H9 (cell line): ENCODE measurements at regions not wholly inside any gene's neighbourhood (a gene's known extent, or its start where the extent isn't known, plus 50 kb on each side); places are given as distances from the start of the nearest gene placed in this dataset.

Source experiments
- DNase-seq: peaks from one replicate; pipeline ENCODE4 v3.0.0-alpha.2; 2017
- H2AFZ ChIP-seq: one replicate; pipeline ENCODE4 v1.6.1; 2013; ENCODE audit warnings: mild to moderate bottlenecking, low read length, control low read depth, moderate library complexity
- H2AK5ac ChIP-seq: 2 replicates; pipeline ENCODE4 v1.6.1; 2013; ENCODE audit warnings: low read length, control low read depth, mixed read lengths; ENCODE audit not compliant: insufficient read length
- H2BK120ac ChIP-seq: one replicate; pipeline ENCODE4 v1.6.1; 2013; ENCODE audit warnings: low read depth, mild to moderate bottlenecking, low read length, control low read depth, inconsistent platforms; ENCODE audit not compliant: poor library complexity, severe bottlenecking
- H2BK12ac ChIP-seq: 2 replicates; pipeline ENCODE4 v1.6.1; 2013; ENCODE audit warnings: low read length, control low read depth, mixed read lengths, low read depth; ENCODE audit not compliant: insufficient read length
- H2BK15ac ChIP-seq: 2 replicates; pipeline ENCODE4 v1.6.1; 2013; ENCODE audit warnings: low read depth, low read length, control low read depth
- H2BK20ac ChIP-seq: one replicate; pipeline ENCODE4 v1.6.1; 2013; ENCODE audit warnings: low read depth, mild to moderate bottlenecking, low read length, control low read depth, inconsistent platforms; ENCODE audit not compliant: poor library complexity, severe bottlenecking
- H2BK5ac ChIP-seq: 2 replicates; pipeline ENCODE4 v1.6.1; 2013; ENCODE audit warnings: low read length, control low read depth, mixed read lengths; ENCODE audit not compliant: insufficient read length
- H3K14ac ChIP-seq: 2 replicates; pipeline ENCODE4 v1.6.1; 2013; ENCODE audit warnings: low read length, control low read depth; ENCODE audit not compliant: insufficient read depth
- H3K18ac ChIP-seq: 2 replicates; pipeline ENCODE4 v1.6.1; 2013; ENCODE audit warnings: low read depth, mild to moderate bottlenecking, mixed read lengths, low read length, control low read depth; ENCODE audit not compliant: insufficient read length
- H3K23ac ChIP-seq: 2 replicates; pipeline ENCODE4 v1.6.1; 2013; ENCODE audit warnings: low read length, control low read depth, mixed read lengths, low read depth; ENCODE audit not compliant: insufficient read length
- H3K23me2 ChIP-seq: 2 replicates; pipeline ENCODE4 v1.6.1; 2013; ENCODE audit warnings: low read depth, mild to moderate bottlenecking, mixed read lengths, low read length, control low read depth; ENCODE audit not compliant: insufficient read length, poor library complexity, severe bottlenecking
- H3K27ac ChIP-seq: 2 replicates; pipeline ENCODE4 v1.5.1; 2013; ENCODE audit warnings: low read length, control low read depth, mixed read lengths, low read depth; ENCODE audit not compliant: insufficient read length
- H3K27me3 ChIP-seq: 2 replicates; pipeline ENCODE4 v1.6.1; 2013; ENCODE audit warnings: low read length, control low read depth, inconsistent platforms; ENCODE audit not compliant: insufficient read depth
- H3K4ac ChIP-seq: 2 replicates; pipeline ENCODE4 v1.6.1; 2013; ENCODE audit warnings: low read depth, mild to moderate bottlenecking, control low read depth, inconsistent platforms, low read length, moderate library complexity
- H3K4me1 ChIP-seq: 2 replicates; pipeline ENCODE4 v1.6.1; 2013; ENCODE audit warnings: low read length, control low read depth, inconsistent platforms; ENCODE audit not compliant: insufficient read depth
- H3K4me2 ChIP-seq: 2 replicates; pipeline ENCODE4 v1.6.1; 2013; ENCODE audit warnings: low read length, control low read depth, mixed read lengths; ENCODE audit not compliant: insufficient read length, insufficient read depth
- H3K56ac ChIP-seq: 2 replicates; pipeline ENCODE4 v1.6.1; 2013; ENCODE audit warnings: low read depth, mild to moderate bottlenecking, mixed read lengths, low read length, control low read depth; ENCODE audit not compliant: insufficient read length
- H3K79me1 ChIP-seq: 2 replicates; pipeline ENCODE4 v1.6.1; 2013; ENCODE audit warnings: low read depth, mild to moderate bottlenecking, moderate library complexity, low read length, control low read depth, inconsistent platforms; ENCODE audit not compliant: insufficient read depth, poor library complexity, severe bottlenecking
- H3K79me2 ChIP-seq: 2 replicates; pipeline ENCODE4 v1.6.1; 2013; ENCODE audit warnings: low read length, control low read depth, inconsistent platforms; ENCODE audit not compliant: insufficient read depth
- H3K9ac ChIP-seq: 2 replicates; pipeline ENCODE4 v1.6.1; 2013; ENCODE audit warnings: low read length, control low read depth, mixed read lengths; ENCODE audit not compliant: insufficient read length; ENCODE audit errors: extremely low read depth
- H3K9me3 ChIP-seq: one replicate; pipeline ENCODE4 v1.6.1; 2013; ENCODE audit warnings: low read depth, low read length, inconsistent platforms; ENCODE audit not compliant: control insufficient read depth
- H3T11ph ChIP-seq: one replicate; pipeline ENCODE4 v1.6.1; 2013; ENCODE audit warnings: mild to moderate bottlenecking, low read length, control low read depth, inconsistent platforms
- H4K20me1 ChIP-seq: one replicate; pipeline ENCODE4 v1.6.1; 2013; ENCODE audit not compliant: control insufficient read depth, insufficient read length, insufficient read depth
- H4K5ac ChIP-seq: 2 replicates; pipeline ENCODE4 v1.6.1; 2013; ENCODE audit warnings: low read depth, mild to moderate bottlenecking, mixed read lengths, low read length, control low read depth; ENCODE audit not compliant: insufficient read length
- H4K8ac ChIP-seq: replicated peaks from 2 replicates; pipeline ENCODE4 v1.6.1; 2013; ENCODE audit warnings: low read length, control low read depth, mixed read lengths, low read depth; ENCODE audit not compliant: insufficient read length
- H4K91ac ChIP-seq: 2 replicates; pipeline ENCODE4 v1.6.1; 2013; ENCODE audit warnings: low read depth, mild to moderate bottlenecking, moderate library complexity, mixed read lengths, low read length, control low read depth; ENCODE audit not compliant: insufficient read length
- H3K27ac Mint-ChIP-seq, 3 experiments: 2 replicates in 2 of 3; 3 replicates in 1 of 3; pipeline ENCODE4 v1.8.0; 2020 to 2021; ENCODE audit warnings: mixed read lengths in 3 of 3, mild to moderate bottlenecking in 1 of 3, moderate library complexity in 1 of 3
- H3K27me3 Mint-ChIP-seq: 2 replicates; pipeline ENCODE4 v1.8.0; 2021; ENCODE audit warnings: low read depth, mild to moderate bottlenecking, moderate library complexity, mixed read lengths
- H3K36me3 Mint-ChIP-seq, 3 experiments: 2 replicates in 2 of 3; 3 replicates in 1 of 3; pipeline ENCODE4 v1.8.0; 2020 to 2021; ENCODE audit warnings: low read depth in 3 of 3, mixed read lengths in 3 of 3; ENCODE audit not compliant: insufficient read depth in 1 of 3
- H3K4me1 Mint-ChIP-seq, 2 experiments: 2 replicates each; pipeline ENCODE4 v1.8.0; 2020; ENCODE audit warnings: mixed read lengths in 2 of 2
- H3K4me3 Mint-ChIP-seq, 2 experiments: 2 replicates in 1 of 2; 3 replicates in 1 of 2; pipeline ENCODE4 v1.8.0; 2020 to 2021; ENCODE audit warnings: mild to moderate bottlenecking in 2 of 2, mixed read lengths in 2 of 2, moderate library complexity in 1 of 2
- H3K9me3 Mint-ChIP-seq, 2 experiments: 2 replicates in 1 of 2; 3 replicates in 1 of 2; pipeline ENCODE4 v1.8.0; 2020; ENCODE audit warnings: mild to moderate bottlenecking in 2 of 2, mixed read lengths in 2 of 2, moderate library complexity in 1 of 2
- WGBS: extraction: QIAGEN DNeasy Blood & Tissue Kit; methylation state at CpG from one replicate; pipeline ENCODE4 v1.1.7; 2013; ENCODE audit warnings: missing lambda C conversion rate, low lambda C conversion rate, mixed read lengths; ENCODE audit not compliant: insufficient read length; ENCODE audit errors: extremely low coverage; 5-methylcytosine and 5-hydroxymethylcytosine counted together
- TF ChIP-seq, protein P1 (sequence below): fragments of 200-600 bp; sonication (generic); conservative IDR thresholded peaks from 3 replicates; pipeline ENCODE4 v1.8.0; 2021; ENCODE audit warnings: antibody characterized with exemption, mild to moderate bottlenecking

DNA sequence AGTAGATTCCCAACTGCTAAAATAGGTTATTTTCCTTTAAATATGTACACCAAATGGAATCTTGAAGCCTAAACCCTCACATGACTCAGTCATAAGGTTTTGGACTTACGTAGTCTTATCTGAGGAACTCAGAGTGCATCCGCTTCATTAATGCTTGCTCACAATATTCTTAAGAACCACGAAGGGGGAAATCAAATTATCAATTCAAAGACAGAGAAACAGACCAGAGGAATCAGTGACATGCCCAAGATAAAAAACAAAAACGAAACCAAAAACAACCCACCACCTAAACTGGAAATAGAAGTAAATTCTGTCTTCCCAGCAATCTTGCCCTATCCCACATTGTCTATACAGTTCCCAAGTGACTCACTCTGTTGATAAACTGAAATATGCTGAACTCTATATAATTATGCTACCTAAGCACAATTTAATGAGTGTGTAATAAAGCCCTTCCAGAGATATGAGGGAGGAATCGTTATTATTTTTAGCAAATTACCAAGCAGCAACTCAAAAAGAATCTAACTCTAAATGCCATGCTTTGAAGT lies 135.4 kb upstream of the CBLB start:
- H3K4me3 Mint-ChIP-seq: no peak overlapping the region
- Histone ChIP-seq H4K5ac (no peak overlapping the region), H3K4me1 (no peaks in the 10 kb centered on the region), H2BK20ac (no peak overlapping the region), H3K4me2 (no peak overlapping the region), H3K27ac (no peak overlapping the region), H3K4ac (no peak overlapping the region), H3K14ac (no peak overlapping the region), H3K27me3 (no peaks in the 10 kb centered on the region), H3K56ac (no peak overlapping the region), H3T11ph (no peak overlapping the region), H4K8ac (no peak overlapping the region), H3K9ac (no peak overlapping the region), H3K23ac (no peak overlapping the region), H2BK120ac (no peak overlapping the region), H2AFZ (no peak overlapping the region), H3K18ac (no peak overlapping the region), H3K23me2 (no peaks in the 10 kb centered on the region), H3K79me2 (no peaks in the 10 kb centered on the region), H4K20me1 (no peaks in the 10 kb centered on the region), H4K91ac (no peak overlapping the region), H3K79me1 (no peaks in the 10 kb centered on the region), H2BK12ac (no peak overlapping the region), H2AK5ac (no peak overlapping the region), H2BK15ac (no peak overlapping the region), H3K9me3 (no peaks in the 10 kb centered on the region), H2BK5ac (no peak overlapping the region)
- H3K36me3 Mint-ChIP-seq: no peaks in the 10 kb centered on the region
- H3K27ac Mint-ChIP-seq: no peak overlapping the region
- no peaks in the 10 kb centered on the region for H3K4me1 Mint-ChIP-seq
- no peak for DNase-seq
- H3K27me3 Mint-ChIP-seq: no peaks in the 10 kb centered on the region
- H3K9me3 Mint-ChIP-seq: no peaks in the 10 kb centered on the region; a peak in 1 of 5 replicates
- no CpG with 5 or more reads among the region's 5 CpGs for WGBS
- TF ChIP-seq, protein P1, sequence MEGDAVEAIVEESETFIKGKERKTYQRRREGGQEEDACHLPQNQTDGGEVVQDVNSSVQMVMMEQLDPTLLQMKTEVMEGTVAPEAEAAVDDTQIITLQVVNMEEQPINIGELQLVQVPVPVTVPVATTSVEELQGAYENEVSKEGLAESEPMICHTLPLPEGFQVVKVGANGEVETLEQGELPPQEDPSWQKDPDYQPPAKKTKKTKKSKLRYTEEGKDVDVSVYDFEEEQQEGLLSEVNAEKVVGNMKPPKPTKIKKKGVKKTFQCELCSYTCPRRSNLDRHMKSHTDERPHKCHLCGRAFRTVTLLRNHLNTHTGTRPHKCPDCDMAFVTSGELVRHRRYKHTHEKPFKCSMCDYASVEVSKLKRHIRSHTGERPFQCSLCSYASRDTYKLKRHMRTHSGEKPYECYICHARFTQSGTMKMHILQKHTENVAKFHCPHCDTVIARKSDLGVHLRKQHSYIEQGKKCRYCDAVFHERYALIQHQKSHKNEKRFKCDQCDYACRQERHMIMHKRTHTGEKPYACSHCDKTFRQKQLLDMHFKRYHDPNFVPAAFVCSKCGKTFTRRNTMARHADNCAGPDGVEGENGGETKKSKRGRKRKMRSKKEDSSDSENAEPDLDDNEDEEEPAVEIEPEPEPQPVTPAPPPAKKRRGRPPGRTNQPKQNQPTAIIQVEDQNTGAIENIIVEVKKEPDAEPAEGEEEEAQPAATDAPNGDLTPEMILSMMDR: no peak
